GM23248 (cell line): ENCODE measurements at regions not wholly inside any gene's neighbourhood (a gene's known extent, or its start where the extent isn't known, plus 50 kb on each side); places are given as distances from the start of the nearest gene placed in this dataset.

Experiments
- EZH2 ChIP-seq: fragments of 200-600 bp; sonication (generic); IDR thresholded peaks from 2 replicates; pipeline ENCODE4 v1.6.1; 2018; ENCODE audit warnings: antibody characterized with exemption, mild to moderate bottlenecking; ENCODE audit not compliant: insufficient read depth, poor library complexity, severe bottlenecking
- EZH2phosphoT487 ChIP-seq: fragments of 200-600 bp; sonication (generic); IDR thresholded peaks from 2 replicates; pipeline ENCODE4 v1.6.1; 2018; ENCODE audit warnings: antibody characterized with exemption, moderate library complexity, mild to moderate bottlenecking, low read depth; ENCODE audit not compliant: insufficient read depth

DNA sequence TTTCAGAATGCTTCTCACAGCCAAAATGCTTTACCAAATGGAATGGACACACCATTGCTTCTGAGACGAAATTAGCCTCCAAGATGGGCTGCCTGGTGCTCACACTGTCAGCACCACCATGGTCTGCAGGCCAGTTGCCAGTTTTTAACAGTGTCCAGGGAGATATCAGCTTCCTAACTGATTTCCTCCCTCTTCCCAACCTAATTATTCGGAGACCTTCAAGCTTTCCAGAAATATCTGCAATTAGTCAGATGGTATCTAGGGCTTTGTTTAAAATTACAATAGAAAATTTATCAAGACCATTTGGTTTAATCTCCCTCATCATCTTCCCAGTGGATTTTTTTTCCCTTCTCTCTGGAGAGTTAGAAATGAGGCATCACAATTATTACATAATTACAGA lies 287.5 kb downstream of the ZPLD1 start:
- TF ChIP-seq EZH2 (no peak), EZH2phosphoT487 (no peak)
